RCC 7860 (cell line): ENCODE measurements at regions not wholly inside any gene's neighbourhood (a gene's known extent, or its start where the extent isn't known, plus 50 kb on each side); places are given as distances from the start of the nearest gene placed in this dataset.

Source experiments
- DNase-seq: peaks from one replicate; pipeline ENCODE4 v3.0.0-alpha.2; 2015; ENCODE audit warnings: low spot score
- FAIRE-seq: peaks from 2 replicates; lab custom pipeline; 2012; peaks lifted over from hg19 to GRCh38; lab: Jason Lieb, UNC

GRCh38 chr1:13965770-13966398, 265.9 kb downstream of the PRDM2 start:
- DNase-seq (peak; percentile 47), FAIRE-seq (no peak)

- DNase-seq (no peak), FAIRE-seq (no peak)
Observed at GRCh38 chr1:13967707-13968106, 267.7 kb downstream of the PRDM2 start.

- DNase-seq (no peak), FAIRE-seq (no peak)
Observed at GRCh38 chr1:13968361-13968760, 268.4 kb downstream of the PRDM2 start.

GRCh38 chr1:13970631-13971247, 270.8 kb downstream of the PRDM2 start:
- FAIRE-seq (no peak), DNase-seq (no peak)

GRCh38 chr1:13976485-13976884, 276.5 kb downstream of the PRDM2 start:
- DNase-seq (no peak), FAIRE-seq (no peak)

GRCh38 chr1:13981142-13981541, 281.2 kb downstream of the PRDM2 start:
- peak; percentile 59 for FAIRE-seq
- no peak for DNase-seq

- DNase-seq (no peak), FAIRE-seq (no peak)
Observed at GRCh38 chr1:13983393-13983792, 283.4 kb downstream of the PRDM2 start.

DNA sequence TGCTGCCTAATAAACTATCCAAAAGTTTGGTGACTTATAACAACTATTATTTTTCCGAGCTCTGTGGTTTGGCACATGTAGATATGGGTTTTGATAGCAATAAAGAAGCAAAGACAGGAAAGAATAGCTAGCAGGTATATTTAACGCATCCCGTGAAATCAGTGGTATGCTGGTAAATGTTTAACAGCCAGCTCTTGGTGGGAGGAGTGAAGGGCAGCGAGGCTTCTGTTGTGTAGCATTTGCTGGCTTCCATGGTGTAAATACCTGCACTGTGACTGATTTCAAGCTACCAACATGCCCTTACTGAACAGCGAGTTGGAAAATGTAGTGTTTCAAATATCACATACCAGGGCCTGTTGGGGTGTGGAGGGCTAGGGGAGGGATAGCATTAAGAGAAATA, 291.0 kb downstream of the PRDM2 start:
- FAIRE-seq, result no peak

GRCh38 chr1:13992489-13993285, 292.7 kb downstream of the PRDM2 start:
- FAIRE-seq, result no peak
- no peak for DNase-seq

More for the DNA sequence above, 291.0 kb downstream of the PRDM2 start:
- DNase-seq, result no peak

GRCh38 chr1:13994386-13994785, 294.4 kb downstream of the PRDM2 start:
- DNase-seq (no peak), FAIRE-seq (no peak)

DNA sequence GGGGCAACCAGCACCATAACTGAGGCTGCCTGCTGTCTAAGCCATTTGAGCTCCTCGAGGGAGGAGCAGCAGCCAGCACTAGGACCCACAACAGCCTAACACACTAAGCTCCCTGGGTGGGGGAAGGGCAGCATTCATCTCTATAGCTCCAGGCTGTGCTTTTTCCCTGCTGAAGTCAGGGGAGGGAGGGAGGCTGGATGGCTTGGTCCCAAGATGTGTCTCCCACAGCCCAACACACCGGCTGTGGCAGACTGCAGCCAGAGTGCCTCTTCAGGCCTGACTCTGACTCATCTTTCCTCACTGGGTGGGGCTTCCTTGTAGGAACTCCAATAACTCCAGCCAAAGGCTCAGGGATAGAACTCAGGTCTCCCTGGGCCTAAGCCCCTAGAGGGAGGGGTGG, 296.3 kb downstream of the PRDM2 start:
- DNase-seq (no peak), FAIRE-seq (no peak)

- FAIRE-seq (no peak), DNase-seq (no peak)
Observed at GRCh38 chr1:14003552-14003951, 303.6 kb downstream of the PRDM2 start.

- FAIRE-seq (no peak), DNase-seq (no peak)
Observed at GRCh38 chr1:14009582-14009981, 309.6 kb downstream of the PRDM2 start.

- DNase-seq, result no peak
- no peak for FAIRE-seq
Observed at GRCh38 chr1:14010476-14010875, 310.5 kb downstream of the PRDM2 start.

GRCh38 chr1:14011132-14011531, 311.1 kb downstream of the PRDM2 start:
- FAIRE-seq (no peak), DNase-seq (no peak)

GRCh38 chr1:14011888-14012287, 311.9 kb downstream of the PRDM2 start:
- DNase-seq (no peak), FAIRE-seq (no peak)

DNA sequence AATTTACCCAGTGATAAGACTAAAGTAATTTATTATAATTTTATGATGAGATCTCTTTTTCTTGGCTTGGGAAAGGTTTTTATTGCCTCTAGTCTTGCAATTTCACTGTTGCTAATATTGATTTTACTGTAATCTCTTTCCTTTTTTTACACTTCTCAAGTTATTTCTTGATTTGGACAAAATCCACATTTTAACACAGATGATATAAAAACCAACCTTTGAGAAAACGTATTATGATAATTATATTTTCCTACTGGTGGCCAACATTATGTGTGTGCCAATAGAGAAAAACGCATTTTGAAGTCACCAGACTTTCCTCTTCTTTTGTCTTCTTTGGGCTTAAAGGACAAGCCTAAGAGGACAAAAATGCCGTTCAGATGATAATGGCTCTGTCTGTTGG, 314.9 kb downstream of the PRDM2 start:
- FAIRE-seq, result no peak
- DNase-seq, result no peak

DNA sequence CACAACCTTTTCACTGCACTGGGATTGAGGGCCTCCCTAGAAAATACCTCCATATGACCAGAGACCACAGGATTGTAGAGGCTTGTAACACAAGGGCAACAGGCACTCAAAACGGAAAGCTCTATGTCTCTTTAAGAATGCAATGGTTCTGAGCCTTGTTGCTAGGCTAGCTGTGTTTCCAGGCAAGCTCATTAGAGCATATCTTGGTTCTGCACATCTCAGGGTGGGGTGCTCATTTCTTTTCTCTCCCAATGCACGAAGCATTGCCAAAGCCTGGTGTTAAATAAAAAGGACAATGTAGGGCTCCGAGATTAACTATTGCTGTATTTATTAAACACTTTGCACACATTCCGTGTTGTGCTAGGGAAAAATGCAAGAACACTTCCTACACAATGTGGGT, 315.9 kb downstream of the PRDM2 start:
- DNase-seq (no peak), FAIRE-seq (no peak)

DNA sequence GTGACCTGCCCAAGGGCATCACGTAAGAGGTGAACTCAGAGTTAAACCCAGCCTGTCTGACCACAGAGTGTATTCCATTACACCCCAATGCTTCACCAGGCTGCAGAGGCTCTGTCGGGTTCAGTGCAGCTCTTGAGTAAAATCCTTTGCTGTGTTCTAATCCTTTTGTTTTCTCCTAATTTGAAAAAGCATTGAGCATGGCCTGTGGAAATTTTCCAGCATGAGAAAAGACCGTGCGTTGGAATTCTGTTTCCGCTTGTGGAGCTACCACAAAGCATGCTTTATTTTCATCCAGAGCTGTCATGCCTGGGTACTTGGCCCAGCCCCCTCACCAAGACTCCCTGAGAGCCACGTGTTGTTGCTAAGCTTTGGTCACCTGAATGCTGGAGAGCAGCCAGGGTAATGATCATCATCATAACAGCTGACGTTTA, 317.6 kb downstream of the PRDM2 start:
- DNase-seq, result no peak

GRCh38 chr1:14019461-14019860, 319.5 kb downstream of the PRDM2 start:
- no peak for FAIRE-seq
- DNase-seq, result no peak

More for the DNA sequence above, 317.6 kb downstream of the PRDM2 start:
- FAIRE-seq, result no peak

DNA sequence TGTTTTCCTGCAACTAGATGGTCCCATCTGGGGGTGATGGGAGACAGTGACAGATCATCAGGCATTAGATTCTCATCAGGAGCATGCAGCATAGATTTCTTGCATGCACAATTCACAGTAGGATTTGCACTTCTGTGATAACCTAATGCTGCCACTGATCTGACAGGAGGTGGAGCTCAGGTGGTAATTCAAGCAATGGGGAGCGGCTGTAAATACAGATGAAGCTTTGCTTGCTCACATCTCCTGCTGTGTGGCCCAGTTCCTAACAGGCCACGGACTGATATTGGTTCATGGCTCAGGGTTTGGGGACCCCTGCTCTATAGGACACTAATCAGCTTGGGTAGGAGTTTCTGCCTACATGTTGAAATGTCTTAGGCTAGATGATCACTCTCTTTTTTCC, 320.0 kb downstream of the PRDM2 start:
- FAIRE-seq (no peak), DNase-seq (no peak)

GRCh38 chr1:14027099-14027498, 327.1 kb downstream of the PRDM2 start:
- DNase-seq (no peak), FAIRE-seq (no peak)
